GM23338 (cell line): ENCODE measurements at regions not wholly inside any gene's neighbourhood (a gene's known extent, or its start where the extent isn't known, plus 50 kb on each side); places are given as distances from the start of the nearest gene placed in this dataset.

Experiments
- CTCF ChIP-seq, 2 experiments: fragments of 200-600 bp in 1 of 2; sonication (generic) in 1 of 2; conservative IDR thresholded peaks; 2 replicates each; pipeline versions ENCODE4 v1.5.1 to v1.6.1; 2016 to 2017; ENCODE audit warnings: antibody characterized with exemption in 2 of 2, low read depth in 2 of 2, mild to moderate bottlenecking in 2 of 2, moderate library complexity in 1 of 2
- EZH2 ChIP-seq: fragments of 200-600 bp; sonication (generic); IDR thresholded peaks from one replicate; pipeline ENCODE4 v1.8.0; 2017; ENCODE audit warnings: antibody characterized with exemption, mild to moderate bottlenecking, low read depth; ENCODE audit not compliant: unreplicated experiment
- EZH2phosphoT487 ChIP-seq: fragments of 200-600 bp; sonication (generic); IDR thresholded peaks from one replicate; pipeline ENCODE4 v1.8.1; 2018; ENCODE audit warnings: antibody characterized with exemption; ENCODE audit not compliant: unreplicated experiment
- POLR2AphosphoS5 ChIP-seq: IDR thresholded peaks from 2 replicates; pipeline ENCODE4 v1.6.1; 2016; ENCODE audit warnings: antibody characterized with exemption, low read depth
- REST ChIP-seq: IDR thresholded peaks from one replicate; pipeline ENCODE4 v1.6.1; 2018; ENCODE audit warnings: antibody characterized with exemption; ENCODE audit not compliant: unreplicated experiment
- ZNF114 ChIP-seq: fragments of 250-450 bp; sonication (Bioruptor Pico); IDR thresholded peaks from 2 replicates; pipeline ENCODE4 v1.5.0; 2020; ENCODE audit warnings: mild to moderate bottlenecking, moderate library complexity

GRCh38 chr2:66186537-66186936 lies 248.4 kb upstream of the MEIS1 start:
- no peak for TF ChIP-seq REST
- TF ChIP-seq ZNF114: no peak
- no peak for TF ChIP-seq EZH2
- TF ChIP-seq POLR2AphosphoS5: no peak
- no peak for TF ChIP-seq CTCF (conservative IDR thresholded peaks at IDR 0.05; ENCODE audit: low read depth in 2 of 2)
- no peak for TF ChIP-seq EZH2phosphoT487
